NB4 (cell line): ENCODE measurements at regions not wholly inside any gene's neighbourhood (a gene's known extent, or its start where the extent isn't known, plus 50 kb on each side); places are given as distances from the start of the nearest gene placed in this dataset.

Source experiments
- CTCF ChIP-seq: IDR thresholded peaks from one replicate; pipeline ENCODE4 v1.5.1; 2012; ENCODE audit warnings: low read depth, low read length
- MAX ChIP-seq: IDR thresholded peaks from 2 replicates; pipeline ENCODE4 v1.6.1; 2011; ENCODE audit warnings: low read depth, low read length
- POLR2A ChIP-seq: IDR thresholded peaks from 2 replicates; pipeline ENCODE4 v1.6.1; 2011; ENCODE audit warnings: mild to moderate bottlenecking; ENCODE audit not compliant: insufficient read length; ENCODE audit errors: extremely low read depth

- TF ChIP-seq CTCF = no peak
- no peak for TF ChIP-seq POLR2A
- TF ChIP-seq MAX = no peak
Measured at GRCh38 chr10:83929399-83929798, 209.9 kb upstream of the GHITM start.
